ENCODE measurements at regions not wholly inside any gene's neighbourhood (a gene's known extent, or its start where the extent isn't known, plus 50 kb on each side); places are given as distances from the start of the nearest gene placed in this dataset.

DNA sequence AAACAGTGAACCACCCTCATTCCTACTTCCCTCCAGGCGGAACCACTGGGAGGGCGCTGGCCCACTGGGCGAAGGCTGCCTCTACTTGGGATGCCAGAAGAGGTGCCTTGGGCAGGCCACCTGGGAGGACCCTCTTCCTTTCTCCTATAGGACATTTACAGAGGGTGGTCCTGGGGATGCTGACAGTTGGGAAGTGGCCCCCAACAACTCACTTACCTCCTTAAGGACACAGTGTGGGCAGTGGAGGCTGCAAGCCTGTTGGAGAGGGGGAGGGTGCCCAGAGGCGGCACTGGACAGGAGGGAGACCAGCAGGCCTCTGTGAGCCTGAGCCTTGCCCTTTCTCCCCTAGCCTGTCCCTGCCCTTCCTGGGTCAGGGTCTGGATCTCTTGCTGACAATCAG lies 346.4 kb upstream of the HS6ST1 start (continued):
- TF ChIP-seq, protein P1, sequence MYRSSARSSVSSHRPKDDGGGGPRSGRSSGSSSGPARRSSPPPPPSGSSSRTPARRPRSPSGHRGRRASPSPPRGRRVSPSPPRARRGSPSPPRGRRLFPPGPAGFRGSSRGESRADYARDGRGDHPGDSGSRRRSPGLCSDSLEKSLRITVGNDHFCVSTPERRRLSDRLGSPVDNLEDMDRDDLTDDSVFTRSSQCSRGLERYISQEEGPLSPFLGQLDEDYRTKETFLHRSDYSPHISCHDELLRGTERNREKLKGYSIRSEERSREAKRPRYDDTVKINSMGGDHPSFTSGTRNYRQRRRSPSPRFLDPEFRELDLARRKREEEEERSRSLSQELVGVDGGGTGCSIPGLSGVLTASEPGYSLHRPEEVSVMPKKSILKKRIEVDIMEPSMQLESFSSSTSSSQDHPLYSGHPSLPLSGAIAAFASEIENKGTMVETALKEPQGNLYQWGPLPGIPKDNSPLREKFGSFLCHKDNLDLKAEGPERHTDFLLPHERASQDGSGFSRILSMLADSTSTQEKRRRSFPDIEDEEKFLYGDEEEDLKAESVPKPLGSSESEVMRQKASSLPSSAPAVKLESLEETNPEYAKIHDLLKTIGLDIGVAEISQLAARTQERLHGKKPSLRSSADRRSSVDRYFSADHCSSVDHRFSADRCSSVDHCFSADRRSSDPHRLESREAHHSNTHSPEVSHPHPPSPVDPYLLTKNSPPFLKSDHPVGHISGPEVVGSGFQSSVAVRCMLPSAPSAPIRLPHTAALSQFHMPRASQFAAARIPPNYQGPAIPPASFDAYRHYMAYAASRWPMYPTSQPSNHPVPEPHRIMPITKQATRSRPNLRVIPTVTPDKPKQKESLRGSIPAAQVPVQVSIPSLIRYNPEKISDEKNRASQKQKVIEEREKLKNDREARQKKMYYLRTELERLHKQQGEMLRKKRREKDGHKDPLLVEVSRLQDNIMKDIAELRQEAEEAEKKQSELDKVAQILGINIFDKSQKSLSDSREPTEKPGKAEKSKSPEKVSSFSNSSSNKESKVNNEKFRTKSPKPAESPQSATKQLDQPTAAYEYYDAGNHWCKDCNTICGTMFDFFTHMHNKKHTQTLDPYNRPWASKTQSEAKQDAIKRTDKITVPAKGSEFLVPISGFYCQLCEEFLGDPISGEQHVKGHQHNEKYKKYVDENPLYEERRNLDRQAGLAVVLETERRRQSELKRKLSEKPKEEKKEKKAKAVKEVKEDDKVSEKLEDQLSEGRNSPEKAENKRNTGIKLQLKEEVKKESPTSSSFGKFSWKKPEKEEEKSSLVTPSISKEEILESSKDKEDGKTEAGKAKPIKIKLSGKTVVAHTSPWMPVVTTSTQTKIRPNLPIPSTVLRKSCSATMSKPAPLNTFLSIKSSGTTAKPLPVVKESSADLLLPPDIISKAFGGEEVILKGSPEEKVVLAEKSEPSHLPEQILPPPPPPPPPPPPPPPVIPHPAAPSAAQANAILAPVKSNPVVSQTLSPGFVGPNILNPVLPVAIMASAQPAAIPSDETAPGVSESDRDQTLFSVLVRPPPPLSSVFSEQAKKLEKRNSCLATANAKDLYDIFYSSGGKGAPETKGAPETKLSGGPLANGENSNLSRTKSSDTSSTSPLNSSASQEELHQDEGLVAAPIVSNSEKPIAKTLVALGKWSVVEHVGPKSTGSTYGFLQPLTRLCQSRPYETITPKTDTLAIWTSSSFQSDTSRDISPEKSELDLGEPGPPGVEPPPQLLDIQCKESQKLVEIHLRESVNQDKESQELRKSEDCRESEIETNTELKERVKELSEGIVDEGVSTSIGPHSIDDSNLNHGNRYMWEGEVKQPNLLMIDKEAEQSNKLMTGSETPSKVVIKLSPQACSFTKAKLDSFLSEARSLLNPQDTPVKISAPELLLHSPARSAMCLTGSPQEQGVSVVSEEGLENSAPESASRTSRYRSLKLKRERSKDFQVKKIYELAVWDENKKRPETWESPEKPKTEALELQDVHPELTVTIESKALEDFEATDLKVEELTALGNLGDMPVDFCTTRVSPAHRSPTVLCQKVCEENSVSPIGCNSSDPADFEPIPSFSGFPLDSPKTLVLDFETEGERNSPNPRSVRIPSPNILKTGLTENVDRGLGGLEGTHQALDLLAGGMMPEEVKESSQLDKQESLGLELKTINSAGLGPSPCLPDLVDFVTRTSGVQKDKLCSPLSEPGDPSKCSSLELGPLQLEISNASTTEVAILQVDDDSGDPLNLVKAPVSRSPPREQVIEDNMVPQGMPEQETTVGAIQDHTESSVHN (CRISPR knock-in tag; IDR thresholded peaks at IDR 0.05), result no peak
- TF ChIP-seq ZNF547 (CRISPR knock-in tag; IDR thresholded peaks at IDR 0.05), result no peak
- TF ChIP-seq U2AF1 (optimal IDR thresholded peaks at IDR 0.05; ENCODE audit: low read depth, low read length), result no peak
- TF ChIP-seq GABPA (IDR thresholded peaks at IDR 0.05; ENCODE audit: low read depth, low read length), result no peak
- no peak for TF ChIP-seq GABPA (CRISPR knock-in tag; IDR thresholded peaks at IDR 0.05; ENCODE audit: low read depth)

DNA sequence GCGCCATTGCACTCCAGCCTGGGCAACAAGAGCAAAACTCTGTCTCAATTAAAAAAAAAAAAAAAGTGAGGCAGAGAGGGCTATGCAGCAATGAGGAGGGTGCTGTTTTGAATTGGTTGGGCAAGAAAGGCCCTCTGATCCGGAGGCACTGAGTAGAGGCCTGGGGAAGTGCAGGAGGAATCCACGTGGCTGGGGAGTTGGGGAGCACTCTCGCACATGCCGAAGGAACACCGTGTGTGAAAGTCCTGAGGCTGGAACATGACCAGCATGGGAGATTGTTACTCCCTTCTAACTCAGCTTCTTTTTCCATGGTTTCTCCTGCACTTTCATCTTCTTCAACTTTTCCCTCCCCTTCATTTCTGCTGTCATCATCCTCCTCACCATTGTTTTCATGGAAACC lies 347.9 kb upstream of the HS6ST1 start:
- 39% methylated on average over 6 of the region's 6 CpGs for WGBS (ENCODE audit: low lambda C conversion rate)
- in situ Hi-C loops (cut with HindIII; ENCODE audit: extremely low pct_ligation_motif_present, low pct_unique_long_range_greater_than_20kb) (no loop called here), intact Hi-C loops (cut with micrococcal nuclease; ENCODE audit: unreplicated experiment) (no loop called here)
- BruUV-seq (replicated peaks), result no TSS peak
- ChIA-PET POLR2A (no interaction called here), CTCF (ENCODE audit: low intra/inter-chr PET ratio, low total read pairs) (no interaction called here)
- Histone ChIP-seq H3K36me3 (replicated peaks in 1 of 2; ENCODE audit: control insufficient read depth in 1 of 2, insufficient read depth in 2 of 2, low read length in 2 of 2) (no peaks in the 10 kb centered on the region), H3K4me1 (ENCODE audit: insufficient read depth, low read length) (no peaks in the 10 kb centered on the region), H2AFZ (ENCODE audit: low read length) (no peak overlapping the region), H3K9ac (ENCODE audit: insufficient read depth, low read depth, low read length) (no peak overlapping the region), H3K4me3 (replicated peaks in 1 of 3; ENCODE audit: insufficient read depth in 1 of 3, low read depth in 2 of 3, low read length in 3 of 3) (no peak overlapping the region), H3K9me3 (ENCODE audit: low read length) (no peaks in the 10 kb centered on the region), H3K27me3 (ENCODE audit: control insufficient read depth in 1 of 2, insufficient read depth in 2 of 2, low read length in 2 of 2) (peaks cover 5 to 33% of the 10 kb centered on the region in 2 experiments), H4K20me1 (ENCODE audit: insufficient read depth, low read length) (no peaks in the 10 kb centered on the region), H3K27ac (ENCODE audit: extremely low read length, insufficient read depth, low read length) (no peak overlapping the region), H3K4me2 (ENCODE audit: low read depth, low read length) (no peak overlapping the region), H3K79me2 (ENCODE audit: insufficient read depth, low read length) (no peaks in the 10 kb centered on the region)
- ATAC-seq (no peak), DNase-seq (ENCODE audit: low spot score) (no peak), FAIRE-seq (no peak)
- TF ChIP-seq LCORL (IDR thresholded peaks at IDR 0.05) (no peak), LCORL (CRISPR knock-in tag; IDR thresholded peaks at IDR 0.05) (no peak), ZNF598 (CRISPR knock-in tag; IDR thresholded peaks at IDR 0.05; ENCODE audit: borderline replicate concordance) (no peak), ZNF343 (CRISPR knock-in tag; IDR thresholded peaks at IDR 0.05) (no peak), RARA (CRISPR knock-in tag; IDR thresholded peaks at IDR 0.05) (no peak), ZNF160 (CRISPR knock-in tag; IDR thresholded peaks at IDR 0.05) (no peak)
- TF ChIP-seq, protein P2, sequence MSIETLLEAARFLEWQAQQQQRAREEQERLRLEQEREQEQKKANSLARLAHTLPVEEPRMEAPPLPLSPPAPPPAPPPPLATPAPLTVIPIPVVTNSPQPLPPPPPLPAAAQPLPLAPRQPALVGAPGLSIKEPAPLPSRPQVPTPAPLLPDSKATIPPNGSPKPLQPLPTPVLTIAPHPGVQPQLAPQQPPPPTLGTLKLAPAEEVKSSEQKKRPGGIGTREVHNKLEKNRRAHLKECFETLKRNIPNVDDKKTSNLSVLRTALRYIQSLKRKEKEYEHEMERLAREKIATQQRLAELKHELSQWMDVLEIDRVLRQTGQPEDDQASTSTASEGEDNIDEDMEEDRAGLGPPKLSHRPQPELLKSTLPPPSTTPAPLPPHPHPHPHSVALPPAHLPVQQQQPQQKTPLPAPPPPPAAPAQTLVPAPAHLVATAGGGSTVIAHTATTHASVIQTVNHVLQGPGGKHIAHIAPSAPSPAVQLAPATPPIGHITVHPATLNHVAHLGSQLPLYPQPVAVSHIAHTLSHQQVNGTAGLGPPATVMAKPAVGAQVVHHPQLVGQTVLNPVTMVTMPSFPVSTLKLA (IDR thresholded peaks at IDR 0.05), result peak; percentile 94
